Brain pericyte (primary cell): ENCODE measurements at regions not wholly inside any gene's neighbourhood (a gene's known extent, or its start where the extent isn't known, plus 50 kb on each side); places are given as distances from the start of the nearest gene placed in this dataset.

Source experiments
- DNase-seq: peaks from one replicate; pipeline ENCODE4 v3.0.0-alpha.2; 2012; ENCODE audit warnings: low read depth, low spot score

DNA sequence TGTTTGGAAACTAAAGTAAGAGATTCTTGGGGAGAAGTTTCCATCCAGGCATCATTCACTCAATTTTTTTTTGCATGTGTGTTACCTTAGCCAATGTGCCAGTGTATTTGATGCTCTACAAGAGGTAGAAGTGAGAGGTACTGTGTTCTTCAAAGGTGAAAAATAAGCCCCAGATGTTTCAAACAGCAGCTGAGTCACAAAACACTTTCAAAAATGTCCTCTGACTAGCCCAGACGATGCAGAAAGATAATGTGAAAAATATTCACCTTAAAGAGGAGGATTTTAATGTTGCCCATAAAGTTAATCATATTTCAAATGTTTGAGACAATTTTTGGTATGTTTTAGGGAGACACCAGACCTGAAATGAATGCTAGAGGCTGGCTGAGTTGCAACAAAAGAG lies 107.7 kb upstream of the RASGRP1 start:
- DNase-seq, result no peak

DNA sequence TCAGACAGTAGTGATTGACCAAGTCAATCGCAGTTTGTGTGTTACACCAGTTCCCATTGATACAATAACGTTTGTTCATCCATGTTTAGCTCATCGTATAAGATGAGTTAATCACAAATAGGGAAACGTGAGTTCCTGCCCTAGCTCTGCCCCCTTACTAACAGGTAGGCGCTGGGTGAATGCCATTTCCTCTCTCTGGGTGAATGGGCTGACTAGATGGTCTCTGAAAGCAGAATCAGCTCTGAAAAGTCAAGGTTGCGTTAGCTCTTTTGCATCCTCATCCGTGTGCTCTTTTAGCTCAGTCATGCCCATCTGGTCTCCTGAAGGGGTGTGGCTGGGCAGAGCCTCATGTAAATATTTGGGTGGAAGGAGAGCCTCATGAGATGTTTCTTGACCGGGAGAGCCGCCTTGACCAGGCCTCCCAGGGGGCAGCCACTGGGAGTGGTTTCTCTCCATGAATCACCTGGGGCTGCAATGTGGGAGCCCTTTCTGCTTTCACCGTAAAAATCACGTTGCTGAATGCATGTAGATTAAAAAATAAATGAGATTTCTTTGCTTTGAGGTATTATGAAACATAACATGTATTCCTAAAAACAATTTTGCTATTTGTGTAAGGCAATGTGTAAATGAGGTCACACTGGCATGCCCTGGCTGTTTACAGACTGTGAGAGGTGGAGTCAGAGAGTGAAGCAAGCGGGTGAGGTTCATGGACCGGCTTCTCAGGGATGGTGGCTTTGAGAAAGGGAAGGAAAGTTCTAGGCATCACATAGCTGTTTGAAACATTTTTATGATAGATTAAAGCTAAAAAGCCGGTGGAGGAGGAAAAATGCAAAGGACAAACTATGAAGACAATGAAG lies 108.4 kb upstream of the RASGRP1 start:
- no peak for DNase-seq

- DNase-seq, result no peak
Observed at GRCh38 chr15:38674448-38674847, 109.8 kb upstream of the RASGRP1 start.

- DNase-seq, result no peak
Observed at GRCh38 chr15:38678281-38678680, 113.7 kb upstream of the RASGRP1 start.

DNA sequence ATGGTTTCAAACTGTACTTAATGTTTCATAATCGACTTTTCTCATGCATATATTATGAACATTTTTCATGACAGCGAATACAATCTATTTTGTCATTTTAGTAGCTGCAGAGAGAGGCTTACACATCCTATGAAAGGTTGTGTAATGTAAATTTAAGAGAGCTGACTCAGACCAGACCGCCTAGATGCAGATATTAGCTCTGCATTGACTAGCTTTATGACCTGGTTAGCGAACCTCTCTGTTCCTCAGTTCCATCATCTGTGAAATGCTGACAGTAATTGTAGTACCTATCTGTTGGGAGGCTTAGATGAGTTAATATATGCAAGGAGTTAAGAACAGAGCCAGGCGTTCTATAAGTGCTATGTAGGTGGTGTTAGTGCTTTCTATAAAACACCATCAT lies 116.2 kb upstream of the RASGRP1 start:
- DNase-seq, result no peak

DNA sequence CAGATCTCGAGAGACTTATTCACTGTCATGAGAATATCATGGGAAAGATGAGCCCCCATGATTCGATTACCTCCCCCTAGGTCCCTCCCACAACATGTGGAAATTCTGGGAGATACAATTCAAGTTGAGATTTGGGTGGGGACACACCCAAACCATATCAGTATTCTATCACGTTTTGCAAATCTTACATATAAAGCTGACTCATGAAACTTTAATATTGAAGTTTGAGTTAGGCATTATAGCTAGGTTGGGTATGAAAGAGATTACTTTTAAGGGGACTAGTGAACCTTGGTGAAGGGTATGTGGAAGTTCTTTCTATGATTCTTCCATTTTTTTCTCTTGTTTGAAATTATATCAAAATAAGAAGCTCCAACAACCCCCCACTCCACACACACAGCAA lies 117.7 kb upstream of the RASGRP1 start:
- DNase-seq, result no peak

GRCh38 chr15:38682861-38683260 lies 118.2 kb upstream of the RASGRP1 start:
- DNase-seq, result no peak

DNA sequence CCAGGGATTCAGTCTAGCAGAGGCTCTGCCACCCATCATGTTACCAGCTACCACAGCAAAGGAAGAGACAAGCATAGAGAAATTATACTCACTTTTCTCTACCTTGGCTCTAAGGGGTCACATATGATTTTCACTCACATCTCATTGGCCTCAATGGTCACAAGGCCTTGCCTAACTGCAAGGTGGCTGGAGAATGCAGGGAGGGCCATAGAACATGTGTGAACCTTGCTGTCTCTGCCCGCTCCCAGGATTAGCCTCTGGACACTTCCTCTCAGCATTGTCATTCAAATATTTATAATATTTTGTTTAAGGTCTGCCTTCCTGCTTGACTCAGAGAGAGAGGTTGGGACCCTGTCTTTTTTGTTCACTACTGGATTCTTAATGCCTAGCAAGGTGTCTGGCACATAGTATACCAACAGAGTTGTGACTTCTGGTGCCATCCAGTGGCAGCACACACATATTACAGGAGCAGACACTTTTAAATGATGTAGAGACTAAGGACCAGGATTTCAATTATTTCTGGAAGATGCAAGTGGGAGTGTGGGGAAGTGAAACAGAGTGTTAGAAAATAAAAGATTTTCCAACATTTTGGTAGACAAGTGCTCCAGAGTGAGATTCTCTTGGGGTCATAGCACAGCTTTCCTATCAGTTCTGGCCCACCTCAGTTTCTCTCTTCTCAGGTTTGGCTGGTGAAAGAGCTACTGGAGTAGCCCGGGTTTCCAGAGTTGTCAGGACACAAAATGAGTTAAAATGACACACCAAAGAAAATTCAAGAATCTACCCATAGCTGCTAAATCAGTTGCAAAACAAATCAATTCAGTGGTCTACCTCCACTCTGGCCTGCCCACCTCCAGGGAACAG lies 119.0 kb upstream of the RASGRP1 start:
- no peak for DNase-seq

DNA sequence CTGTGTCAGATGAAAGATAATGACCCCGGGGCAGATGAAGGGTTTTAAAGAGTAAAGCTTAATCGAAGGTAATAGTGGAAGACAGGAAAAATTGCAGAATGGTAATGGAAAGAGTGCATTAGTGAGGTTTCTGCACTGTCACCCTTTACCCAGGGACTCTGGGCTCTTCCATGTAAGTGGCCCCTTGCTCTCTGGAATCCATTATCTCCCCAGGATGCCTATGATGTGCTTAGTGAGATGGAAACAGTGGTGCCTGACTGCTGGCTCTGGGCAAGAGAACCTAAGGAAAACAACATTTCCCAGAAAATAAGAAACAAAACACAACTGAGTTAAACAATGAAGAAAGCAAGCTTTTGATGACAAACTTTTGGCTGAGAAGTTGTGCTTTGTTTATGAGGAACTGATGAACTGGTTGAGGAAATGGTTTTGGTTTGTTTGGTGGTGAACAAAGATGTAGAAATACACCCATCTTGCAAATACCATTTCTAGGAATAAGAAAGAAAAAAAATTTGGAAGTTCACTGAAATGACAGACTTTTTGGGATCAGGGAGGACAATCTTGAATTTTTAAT lies 119.9 kb upstream of the RASGRP1 start:
- no peak for DNase-seq

DNA sequence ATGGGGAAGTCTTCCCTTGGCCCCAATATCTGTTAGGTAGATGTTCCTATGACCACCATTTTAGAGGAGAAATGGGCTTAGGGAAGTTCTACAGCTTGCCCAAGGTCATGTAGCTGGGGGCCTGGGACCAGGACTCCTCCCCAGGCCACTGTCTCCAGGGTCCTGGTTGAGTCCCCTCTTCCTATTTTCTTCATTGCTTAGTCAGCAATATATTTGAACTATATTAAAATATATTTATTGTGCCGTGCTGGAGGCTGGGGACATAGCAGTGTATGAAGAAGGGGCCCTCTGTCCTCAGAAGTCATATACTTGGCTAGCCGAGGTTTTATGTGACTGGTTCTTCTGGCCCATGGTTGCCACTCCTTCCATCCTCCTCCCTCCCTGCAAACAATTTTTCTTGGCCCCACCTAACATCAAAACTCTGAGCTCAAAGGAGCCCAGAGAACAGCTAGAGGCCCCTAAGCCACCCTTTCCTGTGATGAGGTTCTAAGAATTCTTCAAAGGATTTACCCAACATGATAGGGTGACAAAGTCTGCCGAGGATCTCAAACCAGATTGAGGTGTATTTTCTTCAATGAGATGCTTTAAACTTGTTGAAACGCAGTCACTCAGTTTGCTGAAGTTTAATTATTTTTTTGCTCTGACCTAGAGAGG lies 121.2 kb upstream of the RASGRP1 start:
- DNase-seq, result no peak

GRCh38 chr15:38687340-38687739 lies 122.7 kb upstream of the RASGRP1 start:
- no peak for DNase-seq

DNA sequence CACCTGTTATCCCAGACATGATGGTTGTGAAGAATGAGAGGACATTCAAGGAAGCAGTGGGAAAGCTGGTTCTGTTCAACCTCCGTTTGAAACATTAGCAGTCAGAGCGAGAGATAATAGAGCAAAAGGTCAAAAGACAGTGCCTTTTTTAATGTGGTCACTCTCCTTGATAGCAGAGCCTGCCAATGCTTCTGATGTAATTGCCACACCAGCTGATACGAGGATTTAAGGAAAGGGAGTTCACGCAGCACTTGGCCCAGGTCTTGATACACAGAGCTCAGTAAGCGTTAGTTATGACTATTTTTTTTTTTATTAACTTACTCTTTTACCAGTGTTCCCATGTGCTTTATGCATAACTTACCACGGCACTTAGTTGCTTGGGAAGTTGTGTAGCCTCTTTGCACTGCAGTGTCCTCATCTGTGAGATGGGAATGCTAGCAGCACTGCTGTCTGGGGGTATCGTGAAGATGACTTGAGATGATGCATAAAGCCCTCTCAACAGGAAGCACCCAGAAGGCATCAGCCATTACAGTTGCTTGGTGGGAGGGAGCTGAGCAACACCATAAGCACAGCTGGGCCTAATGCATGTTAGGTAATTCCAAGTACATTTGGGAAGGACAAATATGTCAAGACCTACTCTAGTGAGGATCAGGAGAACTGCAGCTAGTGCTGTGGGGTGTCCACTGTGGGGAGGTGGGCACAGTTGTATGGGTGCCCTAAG lies 123.3 kb upstream of the RASGRP1 start:
- no peak for DNase-seq

DNA sequence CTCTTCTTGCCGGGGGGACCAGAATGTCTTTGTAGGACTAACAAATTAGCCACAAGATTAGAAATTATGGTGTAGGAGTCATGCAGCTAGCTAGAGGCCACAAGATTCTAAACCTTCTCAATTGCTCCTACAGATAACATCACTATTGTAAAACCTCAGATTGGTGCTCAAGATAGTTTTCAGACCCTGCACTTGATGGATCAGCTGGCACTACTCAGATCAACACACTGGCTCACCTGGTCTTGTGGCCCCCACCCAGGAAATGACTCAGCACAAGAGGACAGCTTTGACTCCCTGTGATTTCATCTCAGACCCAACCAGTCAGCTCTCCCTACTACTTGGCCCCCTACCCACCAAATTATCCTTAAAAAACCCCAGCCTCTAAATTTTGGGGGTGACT lies 124.1 kb upstream of the RASGRP1 start:
- no peak for DNase-seq

DNA sequence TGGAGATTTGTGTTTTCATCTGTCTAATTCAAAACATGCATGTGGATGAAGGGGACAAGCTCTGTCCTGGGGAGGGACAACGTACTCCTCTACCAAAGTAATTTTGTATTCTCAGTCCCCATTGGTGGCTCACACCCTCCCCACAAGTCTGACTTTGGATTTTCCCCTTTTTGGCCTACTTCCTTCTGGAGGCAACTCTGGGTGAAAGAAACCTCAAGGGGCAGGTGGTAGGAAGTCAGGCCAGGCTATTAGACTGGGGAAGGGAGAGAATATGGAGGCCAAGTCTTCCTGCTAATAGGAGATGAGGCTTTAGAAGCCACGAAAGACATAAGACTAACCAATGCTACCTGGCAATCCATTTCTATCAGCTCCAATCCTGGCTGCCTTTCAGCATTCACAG lies 124.9 kb upstream of the RASGRP1 start:
- DNase-seq, result no peak

DNA sequence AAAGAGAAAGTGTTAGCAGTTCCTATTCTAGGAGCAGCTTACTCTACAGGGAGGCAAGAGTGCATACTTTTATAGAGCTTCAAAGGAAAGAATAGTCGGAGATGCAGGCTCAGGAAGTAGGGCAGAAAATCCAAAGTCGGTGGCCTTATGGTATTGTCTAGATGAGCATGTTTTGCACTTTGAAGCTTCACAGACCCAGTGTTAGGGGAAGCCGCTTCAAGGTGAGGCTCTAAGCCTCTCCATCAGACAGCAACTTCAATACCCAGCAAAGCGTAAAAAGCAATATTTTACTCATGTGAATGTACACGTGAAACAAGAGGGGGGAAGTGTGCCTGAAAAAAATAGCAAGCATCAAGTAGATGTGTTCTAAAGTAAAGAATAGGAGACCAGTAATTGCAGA lies 125.6 kb upstream of the RASGRP1 start:
- no peak for DNase-seq

DNA sequence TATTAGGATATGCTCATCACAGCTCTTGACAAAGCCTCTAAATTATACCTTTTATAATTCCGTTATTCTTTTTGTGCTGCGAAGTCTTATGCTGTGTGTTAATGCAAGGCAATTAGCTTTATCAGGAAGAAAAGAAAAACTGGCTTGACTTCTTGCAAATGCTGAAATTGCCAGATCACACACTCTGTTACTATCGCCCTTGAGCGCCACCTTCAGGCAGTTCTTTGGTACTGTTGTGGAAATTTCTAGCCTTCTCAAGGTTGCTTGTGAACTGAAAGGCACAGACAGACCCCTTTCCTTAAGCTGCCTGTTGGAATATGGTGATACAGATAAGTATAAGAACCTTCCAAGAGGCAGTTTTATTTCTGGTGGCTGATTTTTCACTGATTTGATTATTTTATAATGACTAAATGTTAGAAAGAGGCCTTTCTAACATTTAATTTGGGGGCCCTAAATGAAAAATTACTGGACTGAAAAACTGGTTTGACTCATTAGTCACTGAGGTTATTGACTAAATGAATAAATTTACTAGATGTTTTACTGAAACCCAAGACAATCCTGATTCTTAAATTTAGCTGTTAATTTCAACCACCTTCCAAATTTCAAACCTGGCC lies 126.2 kb upstream of the RASGRP1 start:
- DNase-seq, result no peak

GRCh38 chr15:38691377-38691776 lies 126.8 kb upstream of the RASGRP1 start:
- no peak for DNase-seq

DNA sequence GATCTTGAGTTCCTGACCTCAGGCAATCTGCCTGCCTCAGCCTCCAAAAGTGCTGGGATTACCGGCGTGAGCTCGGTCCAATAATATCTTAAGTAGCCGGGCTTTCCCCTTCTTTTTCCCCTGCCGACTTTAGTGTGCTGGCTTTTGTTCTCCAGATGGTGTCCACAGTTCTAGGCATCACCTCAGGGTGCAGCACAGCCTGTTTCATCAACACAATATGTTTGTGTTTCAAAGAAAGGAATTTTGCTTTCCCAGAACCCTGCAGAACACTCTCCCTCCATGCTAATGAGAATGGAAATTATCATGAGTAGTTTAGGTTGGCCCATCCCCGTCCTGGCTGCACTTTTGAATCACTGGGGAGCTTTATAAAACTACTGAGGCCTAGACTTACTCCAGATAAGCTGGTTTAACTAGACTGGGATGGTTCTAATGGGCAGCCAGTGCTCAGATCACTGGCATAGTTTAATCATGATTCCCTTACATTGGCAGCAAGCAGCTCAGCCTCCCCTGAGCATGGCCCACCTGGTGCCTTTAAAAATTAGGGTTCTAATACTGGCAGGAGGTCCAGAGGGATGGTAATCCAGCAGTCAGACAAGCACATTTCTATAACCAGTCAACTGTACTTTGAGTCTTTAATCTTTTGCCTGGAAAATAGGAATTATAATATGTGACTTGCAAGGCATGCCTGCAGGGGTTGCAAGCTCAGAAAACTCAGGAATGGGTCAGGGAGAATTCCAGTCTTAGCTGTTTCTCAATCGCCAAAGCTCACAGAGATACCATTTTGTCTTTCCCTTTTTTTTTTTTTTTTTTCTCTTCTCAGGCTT lies 127.6 kb upstream of the RASGRP1 start:
- DNase-seq, result no peak

- DNase-seq, result no peak
Observed at GRCh38 chr15:38692789-38693062, 128.1 kb upstream of the RASGRP1 start.
